K562 (cell line): ENCODE measurements at regions not wholly inside any gene's neighbourhood (a gene's known extent, or its start where the extent isn't known, plus 50 kb on each side); places are given as distances from the start of the nearest gene placed in this dataset.

ENCODE experiments used
- AFF1 ChIP-seq, 2 experiments: fragments of 450-650 bp; IDR thresholded peaks; 2 replicates each; pipeline ENCODE4 v1.6.1; 2018; ENCODE audit warnings: mild to moderate bottlenecking in 2 of 2, low read depth in 1 of 2; ENCODE audit not compliant: partially characterized antibody in 2 of 2
- CBX5 ChIP-seq: IDR thresholded peaks from 2 replicates; pipeline ENCODE4 v1.6.1; 2014; ENCODE audit warnings: low read depth, borderline replicate concordance
- HEY1 ChIP-seq: fragments of 250-450 bp; sonication (Bioruptor Pico); IDR thresholded peaks from 2 replicates; pipeline ENCODE4 v1.5.0; 2020; ENCODE audit warnings: mild to moderate bottlenecking, moderate library complexity, borderline replicate concordance
- LARP7 ChIP-seq: fragments of 450-650 bp; IDR thresholded peaks from 2 replicates; pipeline ENCODE4 v1.6.1; 2016
- MAX ChIP-seq: sonication (generic); formaldehyde crosslinking; IDR thresholded peaks from 2 replicates; pipeline ENCODE4 v1.9.0; 2022; ENCODE audit warnings: mild to moderate bottlenecking, missing genetic modification reagents
- MXD1 ChIP-seq: fragments of 250-450 bp; sonication (Bioruptor Pico); IDR thresholded peaks from 2 replicates; pipeline ENCODE4 v1.8.0; 2021; ENCODE audit warnings: borderline replicate concordance, mild to moderate bottlenecking, moderate library complexity; ENCODE audit not compliant: poor library complexity, severe bottlenecking
- NCOA1 ChIP-seq: fragments of 450-650 bp; IDR thresholded peaks from 2 replicates; pipeline ENCODE4 v1.6.1; 2016; ENCODE audit warnings: low read depth
- PCBP1 ChIP-seq: fragments of 200-400 bp; formaldehyde crosslinking; IDR thresholded peaks from 2 replicates; pipeline ENCODE4 v1.6.1; 2018; ENCODE audit warnings: mild to moderate bottlenecking, low read depth, low read length; ENCODE audit not compliant: poor library complexity, severe bottlenecking
- STAT6 ChIP-seq: sonication (generic); formaldehyde crosslinking; IDR thresholded peaks from 2 replicates; pipeline ENCODE4 v1.8.1; 2023; ENCODE audit warnings: mild to moderate bottlenecking, missing genetic modification reagents
- XRCC5 ChIP-seq: fragments of 200-400 bp; formaldehyde crosslinking; IDR thresholded peaks from 2 replicates; pipeline ENCODE4 v1.6.1; 2017; ENCODE audit warnings: low read depth, mild to moderate bottlenecking, low read length
- ZC3H8 ChIP-seq: fragments of 450-650 bp; IDR thresholded peaks from 2 replicates; pipeline ENCODE4 v1.6.1; 2017
- TF ChIP-seq, protein P1 (sequence below): fragments of 250-450 bp; sonication (Bioruptor Pico); IDR thresholded peaks from 2 replicates; pipeline ENCODE4 v1.8.0; 2022; ENCODE audit warnings: moderate library complexity, mild to moderate bottlenecking, inconsistent platforms
- TF ChIP-seq, protein P2 (sequence below), 2 experiments: fragments of 450-650 bp; IDR thresholded peaks; 2 replicates each; pipeline ENCODE4 v1.6.1; 2016
- TF ChIP-seq, protein P3 (sequence below): fragments of 250-450 bp; sonication (Bioruptor Pico); IDR thresholded peaks from 2 replicates; pipeline ENCODE4 v1.4.0; 2020

DNA sequence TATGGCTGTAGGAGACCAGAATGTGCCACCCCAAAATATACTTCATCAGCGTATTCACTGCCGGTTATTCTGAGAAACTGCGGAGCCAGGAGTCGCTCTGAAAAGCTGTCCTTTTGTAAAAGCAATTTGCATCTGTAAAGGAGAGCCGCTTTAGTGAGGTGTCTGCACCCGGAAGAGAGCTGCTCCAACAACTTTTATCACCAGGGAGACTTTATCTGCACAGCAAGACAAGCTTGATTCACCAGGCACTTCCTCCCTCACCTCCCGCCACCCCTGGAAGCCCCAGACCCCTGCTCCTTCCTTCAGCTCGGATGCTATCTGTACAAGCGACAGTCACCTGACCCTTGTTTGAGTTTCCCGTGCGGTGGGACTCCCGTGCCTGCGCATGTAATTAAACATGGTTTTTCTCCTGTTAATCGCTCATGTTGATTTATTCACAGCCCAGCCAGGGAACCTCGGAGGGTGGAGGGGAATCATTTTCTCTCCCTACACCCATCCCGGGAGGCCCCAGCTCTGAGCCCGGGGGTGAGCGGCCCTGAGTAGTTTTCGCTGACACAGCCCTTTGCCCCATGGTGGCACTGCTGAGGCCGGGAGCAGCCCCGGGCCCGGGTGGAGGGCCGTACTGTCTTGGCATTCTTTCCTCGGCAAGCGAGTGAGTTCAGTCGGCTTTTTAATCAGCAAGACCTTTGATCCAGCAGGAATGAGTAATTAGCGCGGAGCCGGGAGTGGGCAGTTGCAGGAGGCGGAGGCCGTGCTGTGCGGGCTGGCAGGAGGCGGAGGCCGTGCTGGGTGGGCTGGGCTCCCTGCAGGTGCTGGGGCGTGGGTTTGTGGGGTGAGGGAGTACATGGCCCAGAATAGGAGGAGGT lies 222.7 kb upstream of the CIBAR2 start (continued):
- TF ChIP-seq MXD1 (CRISPR knock-in tag) (no peak), ZC3H8 (no peak), PCBP1 (no peak), NCOA1 (peak; percentile 48; the same call in 1 of the 2 replicates), CBX5 (no peak), HEY1 (CRISPR knock-in tag) (no peak), MAX (CRISPR knock-in tag) (no peak), STAT6 (CRISPR knock-in tag) (no peak), LARP7 (no peak), AFF1 (IDR thresholded peaks at IDR 0.05; ENCODE audit: low read depth in 1 of 2, partially characterized antibody in 2 of 2) (peak in 1 of 2 experiments; percentile 56), XRCC5 (0 out of 2 replicates have a peak, but pooled peaks have one; percentile 40)
- TF ChIP-seq, protein P1, sequence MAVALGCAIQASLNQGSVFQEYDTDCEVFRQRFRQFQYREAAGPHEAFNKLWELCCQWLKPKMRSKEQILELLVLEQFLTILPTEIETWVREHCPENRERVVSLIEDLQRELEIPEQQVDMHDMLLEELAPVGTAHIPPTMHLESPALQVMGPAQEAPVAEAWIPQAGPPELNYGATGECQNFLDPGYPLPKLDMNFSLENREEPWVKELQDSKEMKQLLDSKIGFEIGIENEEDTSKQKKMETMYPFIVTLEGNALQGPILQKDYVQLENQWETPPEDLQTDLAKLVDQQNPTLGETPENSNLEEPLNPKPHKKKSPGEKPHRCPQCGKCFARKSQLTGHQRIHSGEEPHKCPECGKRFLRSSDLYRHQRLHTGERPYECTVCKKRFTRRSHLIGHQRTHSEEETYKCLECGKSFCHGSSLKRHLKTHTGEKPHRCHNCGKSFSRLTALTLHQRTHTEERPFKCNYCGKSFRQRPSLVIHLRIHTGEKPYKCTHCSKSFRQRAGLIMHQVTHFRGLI (CRISPR knock-in tag), result 0 out of 2 replicates have a peak, but pooled peaks have one; percentile 22
- TF ChIP-seq, protein P2, sequence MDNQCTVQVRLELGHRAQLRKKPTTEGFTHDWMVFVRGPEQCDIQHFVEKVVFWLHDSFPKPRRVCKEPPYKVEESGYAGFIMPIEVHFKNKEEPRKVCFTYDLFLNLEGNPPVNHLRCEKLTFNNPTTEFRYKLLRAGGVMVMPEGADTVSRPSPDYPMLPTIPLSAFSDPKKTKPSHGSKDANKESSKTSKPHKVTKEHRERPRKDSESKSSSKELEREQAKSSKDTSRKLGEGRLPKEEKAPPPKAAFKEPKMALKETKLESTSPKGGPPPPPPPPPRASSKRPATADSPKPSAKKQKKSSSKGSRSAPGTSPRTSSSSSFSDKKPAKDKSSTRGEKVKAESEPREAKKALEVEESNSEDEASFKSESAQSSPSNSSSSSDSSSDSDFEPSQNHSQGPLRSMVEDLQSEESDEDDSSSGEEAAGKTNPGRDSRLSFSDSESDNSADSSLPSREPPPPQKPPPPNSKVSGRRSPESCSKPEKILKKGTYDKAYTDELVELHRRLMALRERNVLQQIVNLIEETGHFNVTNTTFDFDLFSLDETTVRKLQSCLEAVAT (IDR thresholded peaks at IDR 0.05), result no peak
- TF ChIP-seq, protein P3, sequence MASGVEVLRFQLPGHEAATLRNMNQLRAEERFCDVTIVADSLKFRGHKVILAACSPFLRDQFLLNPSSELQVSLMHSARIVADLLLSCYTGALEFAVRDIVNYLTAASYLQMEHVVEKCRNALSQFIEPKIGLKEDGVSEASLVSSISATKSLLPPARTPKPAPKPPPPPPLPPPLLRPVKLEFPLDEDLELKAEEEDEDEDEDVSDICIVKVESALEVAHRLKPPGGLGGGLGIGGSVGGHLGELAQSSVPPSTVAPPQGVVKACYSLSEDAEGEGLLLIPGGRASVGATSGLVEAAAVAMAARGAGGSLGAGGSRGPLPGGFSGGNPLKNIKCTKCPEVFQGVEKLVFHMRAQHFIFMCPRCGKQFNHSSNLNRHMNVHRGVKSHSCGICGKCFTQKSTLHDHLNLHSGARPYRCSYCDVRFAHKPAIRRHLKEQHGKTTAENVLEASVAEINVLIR (CRISPR knock-in tag), result peak; percentile 12; the same call in 1 of the 2 replicates
